Breast epithelium (tissue), 3 donors: ENCODE measurements at regions not wholly inside any gene's neighbourhood (a gene's known extent, or its start where the extent isn't known, plus 50 kb on each side); places are given as distances from the start of the nearest gene placed in this dataset.

Experiments
- POLR2A ChIP-seq: fragments of 450-650 bp; IDR thresholded peaks from one replicate; pipeline ENCODE4 v1.6.1; 2016; ENCODE audit warnings: antibody characterized with exemption, mild to moderate bottlenecking, moderate library complexity
- POLR2AphosphoS5 ChIP-seq, 3 donors: sonication (generic); formaldehyde crosslinking; IDR thresholded peaks; one replicate each; pipeline ENCODE4 v1.6.1; 2017; ENCODE audit warnings: antibody characterized with exemption in 3 of 3
- TF ChIP-seq, protein P1 (sequence below), 3 donors: fragments of 450-650 bp; IDR thresholded peaks; one replicate each; pipeline ENCODE4 v1.5.1; 2016 to 2017; ENCODE audit warnings: antibody characterized with exemption in 3 of 3, mild to moderate bottlenecking in 3 of 3, moderate library complexity in 3 of 3

DNA sequence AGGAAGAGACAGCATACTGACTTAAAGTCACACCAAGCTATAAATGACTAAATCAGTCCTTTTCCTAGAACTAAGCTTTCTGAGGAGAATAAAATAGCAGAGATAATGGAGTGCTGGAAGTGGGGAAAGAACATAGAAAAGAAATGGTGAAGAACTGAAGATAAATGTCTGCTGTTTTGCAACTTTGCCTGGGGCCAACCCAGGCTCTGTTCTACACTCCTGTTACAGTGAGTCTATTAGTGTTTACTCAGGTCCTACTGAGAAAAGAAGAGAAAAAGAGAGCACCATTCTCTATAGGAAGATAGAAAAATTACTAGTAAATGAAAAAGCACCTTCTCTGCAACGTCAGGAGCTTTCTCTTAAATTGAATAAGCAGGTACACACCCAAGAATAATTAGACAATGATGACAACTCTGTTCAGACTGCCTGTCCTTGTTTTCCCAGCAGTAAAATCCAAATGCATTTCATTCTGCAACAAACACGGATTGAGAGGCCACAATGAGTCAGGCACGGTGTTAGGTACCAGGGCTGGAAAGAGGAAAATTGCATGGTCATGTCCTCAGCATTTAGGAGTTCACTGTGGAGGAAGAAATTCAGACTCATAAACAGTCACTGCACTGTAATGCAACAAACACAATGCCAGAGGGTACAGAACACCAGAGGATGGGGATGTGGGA is 139.4 kb upstream of the CAMK1G start:
- TF ChIP-seq, protein P1, sequence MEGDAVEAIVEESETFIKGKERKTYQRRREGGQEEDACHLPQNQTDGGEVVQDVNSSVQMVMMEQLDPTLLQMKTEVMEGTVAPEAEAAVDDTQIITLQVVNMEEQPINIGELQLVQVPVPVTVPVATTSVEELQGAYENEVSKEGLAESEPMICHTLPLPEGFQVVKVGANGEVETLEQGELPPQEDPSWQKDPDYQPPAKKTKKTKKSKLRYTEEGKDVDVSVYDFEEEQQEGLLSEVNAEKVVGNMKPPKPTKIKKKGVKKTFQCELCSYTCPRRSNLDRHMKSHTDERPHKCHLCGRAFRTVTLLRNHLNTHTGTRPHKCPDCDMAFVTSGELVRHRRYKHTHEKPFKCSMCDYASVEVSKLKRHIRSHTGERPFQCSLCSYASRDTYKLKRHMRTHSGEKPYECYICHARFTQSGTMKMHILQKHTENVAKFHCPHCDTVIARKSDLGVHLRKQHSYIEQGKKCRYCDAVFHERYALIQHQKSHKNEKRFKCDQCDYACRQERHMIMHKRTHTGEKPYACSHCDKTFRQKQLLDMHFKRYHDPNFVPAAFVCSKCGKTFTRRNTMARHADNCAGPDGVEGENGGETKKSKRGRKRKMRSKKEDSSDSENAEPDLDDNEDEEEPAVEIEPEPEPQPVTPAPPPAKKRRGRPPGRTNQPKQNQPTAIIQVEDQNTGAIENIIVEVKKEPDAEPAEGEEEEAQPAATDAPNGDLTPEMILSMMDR (IDR thresholded peaks at IDR 0.05), result no peak
- TF ChIP-seq POLR2A, result no peak
- TF ChIP-seq POLR2AphosphoS5 (IDR thresholded peaks at IDR 0.05), result no peak
